ENCODE measurements at regions not wholly inside any gene's neighbourhood (a gene's known extent, or its start where the extent isn't known, plus 50 kb on each side); places are given as distances from the start of the nearest gene placed in this dataset.

- Histone ChIP-seq H3K36me3 (ENCODE audit: control insufficient read depth, insufficient read depth, low read length) (no peaks in the 10 kb centered on the region), H3K4me1 (ENCODE audit: control insufficient read depth, insufficient read depth, low read length, poor library complexity, severe bottlenecking) (no peaks in the 10 kb centered on the region), H3K9me3 (ENCODE audit: control insufficient read depth in 2 of 2, low read length in 2 of 2) (no peaks in the 10 kb centered on the region), H3K27ac (ENCODE audit: insufficient read depth, low read length, poor library complexity, severe bottlenecking) (no peak overlapping the region), H3K4me3 (ENCODE audit: low read depth, low read length) (no peak overlapping the region), H3K27me3 (ENCODE audit: control insufficient read depth, insufficient read depth, low read length) (peaks cover 3% of the 10 kb centered on the region)
- Mint-ChIP-seq H3K27me3 (peaks cover 23% of the 10 kb centered on the region), H3K27ac (no peak overlapping the region), H3K4me1 (peaks cover 0 to 6% (median 3%) of the 10 kb centered on the region in 4 donors), H3K36me3 (no peaks in the 10 kb centered on the region), H3K4me3 (no peak overlapping the region), H3K9me3 (peaks cover 0 to 1% (median 0%) of the 10 kb centered on the region in 7 donors)
- ATAC-seq (ENCODE audit: low read depth in 2 of 2) (no peak), DNase-seq (no peak)
These were observed 70.3 kb upstream of the MDM1 start for GRCh38 chr12:68402422-68402821.

- H3K27me3 Mint-ChIP-seq = peaks cover 23% of the 10 kb centered on the region
- no peak overlapping the region for H3K27ac ChIP-seq (ENCODE audit: insufficient read depth, low read length, poor library complexity, severe bottlenecking)
- no peak for ATAC-seq (ENCODE audit: low read depth in 2 of 2)
- H3K9me3 ChIP-seq (ENCODE audit: control insufficient read depth in 2 of 2, low read length in 2 of 2) = no peaks in the 10 kb centered on the region
- H3K4me3 ChIP-seq (ENCODE audit: low read depth, low read length) = no peak overlapping the region
- H3K4me1 Mint-ChIP-seq = peaks cover 0 to 6% (median 3%) of the 10 kb centered on the region in 4 donors
- H3K27me3 ChIP-seq (ENCODE audit: control insufficient read depth, insufficient read depth, low read length) = peaks cover 3% of the 10 kb centered on the region
- no peak for DNase-seq
- H3K4me3 Mint-ChIP-seq = no peak overlapping the region
- H3K9me3 Mint-ChIP-seq = peaks cover 0 to 1% (median 0%) of the 10 kb centered on the region in 7 donors
- H3K36me3 ChIP-seq (ENCODE audit: control insufficient read depth, insufficient read depth, low read length) = no peaks in the 10 kb centered on the region
- H3K27ac Mint-ChIP-seq = no peak overlapping the region
- no peaks in the 10 kb centered on the region for H3K36me3 Mint-ChIP-seq
- H3K4me1 ChIP-seq (ENCODE audit: control insufficient read depth, insufficient read depth, low read length, poor library complexity, severe bottlenecking) = no peaks in the 10 kb centered on the region
These were observed 71.1 kb upstream of the MDM1 start for GRCh38 chr12:68403296-68403695.

GRCh38 chr12:68403711-68404110 lies 71.5 kb upstream of the MDM1 start:
- no peak for ATAC-seq (ENCODE audit: low read depth in 2 of 2)
- H3K36me3 ChIP-seq (ENCODE audit: control insufficient read depth, insufficient read depth, low read length) = no peaks in the 10 kb centered on the region

GRCh38 chr12:68405343-68405781 lies 73.2 kb upstream of the MDM1 start:
- Mint-ChIP-seq H3K27me3 (peaks cover 23% of the 10 kb centered on the region), H3K4me1 (peaks cover 0 to 6% (median 3%) of the 10 kb centered on the region in 4 donors), H3K4me3 (no peak overlapping the region), H3K27ac (no peak overlapping the region), H3K36me3 (no peaks in the 10 kb centered on the region), H3K9me3 (no peaks in the 10 kb centered on the region)
- peaks cover 3% of the 10 kb centered on the region for H3K27me3 ChIP-seq (ENCODE audit: control insufficient read depth, insufficient read depth, low read length)
- no peak overlapping the region for H3K27ac ChIP-seq (ENCODE audit: insufficient read depth, low read length, poor library complexity, severe bottlenecking)
- H3K9me3 ChIP-seq (ENCODE audit: control insufficient read depth in 2 of 2, low read length in 2 of 2) = no peaks in the 10 kb centered on the region
- no peak overlapping the region for H3K4me3 ChIP-seq (ENCODE audit: low read depth, low read length)
- no peaks in the 10 kb centered on the region for H3K4me1 ChIP-seq (ENCODE audit: control insufficient read depth, insufficient read depth, low read length, poor library complexity, severe bottlenecking)
- ATAC-seq (ENCODE audit: low read depth in 2 of 2) (no peak), DNase-seq (no peak)
- H3K36me3 ChIP-seq (ENCODE audit: control insufficient read depth, insufficient read depth, low read length) = no peaks in the 10 kb centered on the region

More at GRCh38 chr12:68403711-68404110, 71.5 kb upstream of the MDM1 start:
- no peak for DNase-seq
- Mint-ChIP-seq H3K4me1 (peaks cover 0 to 6% (median 3%) of the 10 kb centered on the region in 4 donors), H3K9me3 (peaks cover 0 to 1% (median 0%) of the 10 kb centered on the region in 7 donors), H3K27me3 (peaks cover 23% of the 10 kb centered on the region), H3K36me3 (no peaks in the 10 kb centered on the region), H3K27ac (no peak overlapping the region), H3K4me3 (no peak overlapping the region)
- peaks cover 3% of the 10 kb centered on the region for H3K27me3 ChIP-seq (ENCODE audit: control insufficient read depth, insufficient read depth, low read length)
- no peaks in the 10 kb centered on the region for H3K4me1 ChIP-seq (ENCODE audit: control insufficient read depth, insufficient read depth, low read length, poor library complexity, severe bottlenecking)
- H3K27ac ChIP-seq (ENCODE audit: insufficient read depth, low read length, poor library complexity, severe bottlenecking) = no peak overlapping the region
- no peaks in the 10 kb centered on the region for H3K9me3 ChIP-seq (ENCODE audit: control insufficient read depth in 2 of 2, low read length in 2 of 2)
- H3K4me3 ChIP-seq (ENCODE audit: low read depth, low read length) = no peak overlapping the region

GRCh38 chr12:68406134-68406576 lies 74.0 kb upstream of the MDM1 start:
- peaks cover 27% of the 10 kb centered on the region for H3K27me3 Mint-ChIP-seq
- no peak overlapping the region for H3K4me3 Mint-ChIP-seq
- H3K4me1 Mint-ChIP-seq = peaks cover 0 to 6% (median 3%) of the 10 kb centered on the region in 4 donors
- H3K4me3 ChIP-seq (ENCODE audit: low read depth, low read length) = no peak overlapping the region
- ATAC-seq (ENCODE audit: low read depth in 2 of 2) = no peak
- no peaks in the 10 kb centered on the region for H3K4me1 ChIP-seq (ENCODE audit: control insufficient read depth, insufficient read depth, low read length, poor library complexity, severe bottlenecking)
- H3K27ac ChIP-seq (ENCODE audit: insufficient read depth, low read length, poor library complexity, severe bottlenecking) = no peak overlapping the region
- H3K9me3 Mint-ChIP-seq = no peaks in the 10 kb centered on the region
- H3K27me3 ChIP-seq (ENCODE audit: control insufficient read depth, insufficient read depth, low read length) = peaks cover 3% of the 10 kb centered on the region
- no peaks in the 10 kb centered on the region for H3K36me3 ChIP-seq (ENCODE audit: control insufficient read depth, insufficient read depth, low read length)
- no peak overlapping the region for H3K27ac Mint-ChIP-seq
- H3K36me3 Mint-ChIP-seq = no peaks in the 10 kb centered on the region
- DNase-seq = no peak
- no peaks in the 10 kb centered on the region for H3K9me3 ChIP-seq (ENCODE audit: control insufficient read depth in 2 of 2, low read length in 2 of 2)

- Histone ChIP-seq H3K27ac (ENCODE audit: insufficient read depth, low read length, poor library complexity, severe bottlenecking) (no peak overlapping the region), H3K4me1 (ENCODE audit: control insufficient read depth, insufficient read depth, low read length, poor library complexity, severe bottlenecking) (no peaks in the 10 kb centered on the region), H3K36me3 (ENCODE audit: control insufficient read depth, insufficient read depth, low read length) (no peaks in the 10 kb centered on the region), H3K27me3 (ENCODE audit: control insufficient read depth, insufficient read depth, low read length) (peaks cover 3% of the 10 kb centered on the region), H3K9me3 (ENCODE audit: control insufficient read depth in 2 of 2, low read length in 2 of 2) (no peaks in the 10 kb centered on the region), H3K4me3 (ENCODE audit: low read depth, low read length) (no peak overlapping the region)
- H3K9me3 Mint-ChIP-seq = no peaks in the 10 kb centered on the region
- no peak overlapping the region for H3K4me3 Mint-ChIP-seq
- H3K4me1 Mint-ChIP-seq = peaks cover 0 to 6% (median 3%) of the 10 kb centered on the region in 4 donors
- ATAC-seq (ENCODE audit: low read depth in 2 of 2) (no peak), DNase-seq (no peak)
- H3K27ac Mint-ChIP-seq = peak overlapping the region in 2 of 3 donors; percentile 25 to 48
- no peaks in the 10 kb centered on the region for H3K36me3 Mint-ChIP-seq
- peaks cover 29% of the 10 kb centered on the region for H3K27me3 Mint-ChIP-seq
These were observed 74.7 kb upstream of the MDM1 start for GRCh38 chr12:68406911-68407310.

- H3K27ac ChIP-seq (ENCODE audit: insufficient read depth, low read length, poor library complexity, severe bottlenecking) = no peak overlapping the region
- no peaks in the 10 kb centered on the region for H3K4me1 ChIP-seq (ENCODE audit: control insufficient read depth, insufficient read depth, low read length, poor library complexity, severe bottlenecking)
- no peak for DNase-seq
- H3K36me3 Mint-ChIP-seq = no peaks in the 10 kb centered on the region
- H3K9me3 Mint-ChIP-seq = no peaks in the 10 kb centered on the region
- peaks cover 15% of the 10 kb centered on the region for H3K27me3 Mint-ChIP-seq
- no peaks in the 10 kb centered on the region for H3K27me3 ChIP-seq (ENCODE audit: control insufficient read depth, insufficient read depth, low read length)
- no peak overlapping the region for H3K27ac Mint-ChIP-seq
- no peak overlapping the region for H3K4me3 Mint-ChIP-seq
- H3K4me3 ChIP-seq (ENCODE audit: low read depth, low read length) = no peak overlapping the region
- no peaks in the 10 kb centered on the region for H3K9me3 ChIP-seq (ENCODE audit: control insufficient read depth in 2 of 2, low read length in 2 of 2)
- peaks cover 0 to 2% (median 0%) of the 10 kb centered on the region in 4 donors for H3K4me1 Mint-ChIP-seq
- ATAC-seq (ENCODE audit: low read depth in 2 of 2) = no peak
- no peaks in the 10 kb centered on the region for H3K36me3 ChIP-seq (ENCODE audit: control insufficient read depth, insufficient read depth, low read length)
These were observed 78.0 kb upstream of the MDM1 start for GRCh38 chr12:68410018-68410660.

- DNase-seq = no peak
- no peaks in the 10 kb centered on the region for H3K36me3 Mint-ChIP-seq
- H3K27ac Mint-ChIP-seq = no peak overlapping the region
- Histone ChIP-seq H3K9me3 (ENCODE audit: control insufficient read depth in 2 of 2, low read length in 2 of 2) (no peaks in the 10 kb centered on the region), H3K27me3 (ENCODE audit: control insufficient read depth, insufficient read depth, low read length) (no peaks in the 10 kb centered on the region), H3K27ac (ENCODE audit: insufficient read depth, low read length, poor library complexity, severe bottlenecking) (no peak overlapping the region), H3K4me1 (ENCODE audit: control insufficient read depth, insufficient read depth, low read length, poor library complexity, severe bottlenecking) (no peaks in the 10 kb centered on the region), H3K36me3 (ENCODE audit: control insufficient read depth, insufficient read depth, low read length) (no peaks in the 10 kb centered on the region), H3K4me3 (ENCODE audit: low read depth, low read length) (no peak overlapping the region)
- H3K4me3 Mint-ChIP-seq = no peak overlapping the region
- peaks cover 10% of the 10 kb centered on the region for H3K27me3 Mint-ChIP-seq
- ATAC-seq (ENCODE audit: low read depth in 2 of 2) = no peak
- H3K4me1 Mint-ChIP-seq = peaks cover 0 to 4% (median 0%) of the 10 kb centered on the region in 4 donors
- H3K9me3 Mint-ChIP-seq = no peaks in the 10 kb centered on the region
These were observed 79.2 kb upstream of the MDM1 start for GRCh38 chr12:68411371-68411770.

All from CD4-positive, CD25-positive, alpha-beta regulatory T cell (primary cell).